Gastrocnemius medialis (tissue), 4 donors: ENCODE measurements at regions not wholly inside any gene's neighbourhood (a gene's known extent, or its start where the extent isn't known, plus 50 kb on each side); places are given as distances from the start of the nearest gene placed in this dataset.

Source experiments
- CTCF ChIP-seq, 5 experiments: fragments of 450-650 bp in 3 of 5; fragments of 200-600 bp in 2 of 5; sonication (generic) in 2 of 5; IDR thresholded peaks in 4 of 5; conservative IDR thresholded peaks in 1 of 5; 1 replicate in 4 of 5; 2 replicates in 1 of 5; pipeline ENCODE4 v1.5.1; 2016 to 2019; ENCODE audit warnings: antibody characterized with exemption in 5 of 5, mild to moderate bottlenecking in 3 of 5, moderate library complexity in 3 of 5
- POLR2A ChIP-seq, 2 donors: fragments of 450-650 bp; IDR thresholded peaks; one replicate each; pipeline ENCODE4 v1.6.1; 2017; ENCODE audit warnings: antibody characterized with exemption in 2 of 2, mild to moderate bottlenecking in 2 of 2, moderate library complexity in 2 of 2

GRCh38 chr3:13161021-13161759, 88.0 kb upstream of the IQSEC1 start:
- TF ChIP-seq CTCF (IDR thresholded peaks at IDR 0.05 in 4 of 5, conservative IDR thresholded peaks at IDR 0.05 in 1 of 5) (no peak), POLR2A (IDR thresholded peaks at IDR 0.05) (no peak)
